ENCODE measurements at regions not wholly inside any gene's neighbourhood (a gene's known extent, or its start where the extent isn't known, plus 50 kb on each side); places are given as distances from the start of the nearest gene placed in this dataset.
"Not testable (repeated sequence)": the region's sequence is repeated elsewhere in the genome, so short reads cannot be mapped to it uniquely, and the experiment has no call there.

- intact Hi-C loops (cut with micrococcal nuclease): no loop called here
- Mint-ChIP-seq H3K4me1 (ENCODE audit: low read depth) (no peaks in the 10 kb centered on the region), H3K27me3 (ENCODE audit: insufficient read depth) (peaks cover 10% of the 10 kb centered on the region), H3K9me3 (no peaks in the 10 kb centered on the region), H3K4me3 (no peak overlapping the region), H3K27ac (no peak overlapping the region), H3K36me3 (ENCODE audit: low read depth) (no peaks in the 10 kb centered on the region)
- DNase-seq (ENCODE audit: low spot score): no peak
Observed at GRCh38 chr10:61028861-61029361, 84.9 kb upstream of the RHOBTB1 start.

DNA sequence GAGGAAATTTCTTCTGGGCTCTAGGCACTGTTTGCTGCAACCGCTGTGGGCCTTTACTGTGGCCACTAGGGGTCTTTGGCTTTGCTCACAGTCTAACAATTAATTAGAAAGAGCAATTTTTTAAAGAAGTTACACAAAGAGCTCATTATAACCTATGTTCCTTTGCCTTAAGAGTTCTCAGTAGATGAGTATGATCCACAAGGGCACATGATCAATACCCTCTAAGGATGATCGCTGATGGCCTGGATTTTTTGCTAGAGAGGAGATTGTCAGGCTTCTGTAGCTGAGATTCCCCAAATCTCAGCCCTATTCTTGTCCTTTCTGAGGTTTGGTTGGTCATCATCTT is 80.8 kb upstream of the RHOBTB1 start:
- H3K9me3 Mint-ChIP-seq: no peaks in the 10 kb centered on the region
- DNase-seq (ENCODE audit: low spot score): no peak
- peaks cover 9% of the 10 kb centered on the region for H3K27me3 Mint-ChIP-seq (ENCODE audit: insufficient read depth)
- H3K36me3 Mint-ChIP-seq (ENCODE audit: low read depth): no peaks in the 10 kb centered on the region
- intact Hi-C loops (cut with micrococcal nuclease): no loop called here
- H3K4me1 Mint-ChIP-seq (ENCODE audit: low read depth): no peaks in the 10 kb centered on the region
- no peak overlapping the region for H3K27ac Mint-ChIP-seq
- no peak overlapping the region for H3K4me3 Mint-ChIP-seq

DNA sequence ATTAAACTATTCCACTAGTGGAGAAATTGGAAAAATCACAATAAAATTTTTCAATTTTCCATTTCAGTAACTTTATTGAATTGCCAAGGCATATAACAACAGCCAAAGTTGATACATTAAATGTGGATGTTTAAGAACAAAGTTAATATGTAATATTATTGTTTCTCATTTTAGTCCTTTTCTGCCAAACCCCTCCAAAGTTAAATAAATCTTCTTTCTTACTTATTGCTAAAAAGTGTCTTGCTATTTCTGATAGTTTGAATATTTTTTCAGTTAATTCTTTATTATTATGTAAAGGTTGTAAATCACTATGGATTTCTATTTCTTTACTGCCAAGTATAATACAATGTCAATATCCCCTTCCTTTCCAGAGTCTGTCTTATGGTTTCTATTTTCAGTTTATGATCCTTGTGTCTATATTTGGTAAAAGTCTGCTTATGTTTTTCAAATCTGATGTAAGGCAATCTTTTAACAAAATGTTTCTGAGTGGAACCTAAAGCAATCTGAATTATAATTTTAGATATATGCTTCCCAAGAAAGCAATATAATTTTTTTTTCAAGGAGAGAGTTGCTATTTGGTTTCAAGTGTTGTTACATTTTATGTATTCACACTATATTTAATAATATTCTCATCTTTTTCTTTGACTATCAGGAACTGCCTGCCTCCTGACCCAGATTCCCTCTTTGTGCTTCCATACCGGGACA is 80.3 kb upstream of the RHOBTB1 start:
- Mint-ChIP-seq H3K27ac (no peak overlapping the region), H3K36me3 (ENCODE audit: low read depth) (no peaks in the 10 kb centered on the region), H3K9me3 (no peaks in the 10 kb centered on the region), H3K4me1 (ENCODE audit: low read depth) (no peaks in the 10 kb centered on the region), H3K4me3 (no peak overlapping the region), H3K27me3 (ENCODE audit: insufficient read depth) (peaks cover 8% of the 10 kb centered on the region)
- DNase-seq (ENCODE audit: low spot score): no peak
- intact Hi-C loops (cut with micrococcal nuclease): no loop called here

- intact Hi-C loops (cut with micrococcal nuclease): no loop called here
- no peak overlapping the region for H3K27ac Mint-ChIP-seq
- no peak overlapping the region for H3K4me3 Mint-ChIP-seq
- DNase-seq (ENCODE audit: low spot score): no peak
- H3K9me3 Mint-ChIP-seq: no peaks in the 10 kb centered on the region
- H3K27me3 Mint-ChIP-seq (ENCODE audit: insufficient read depth): peaks cover 7% of the 10 kb centered on the region
- H3K4me1 Mint-ChIP-seq (ENCODE audit: low read depth): no peaks in the 10 kb centered on the region
- H3K36me3 Mint-ChIP-seq (ENCODE audit: low read depth): no peaks in the 10 kb centered on the region
Observed at GRCh38 chr10:61023053-61023452, 79.1 kb upstream of the RHOBTB1 start.

DNA sequence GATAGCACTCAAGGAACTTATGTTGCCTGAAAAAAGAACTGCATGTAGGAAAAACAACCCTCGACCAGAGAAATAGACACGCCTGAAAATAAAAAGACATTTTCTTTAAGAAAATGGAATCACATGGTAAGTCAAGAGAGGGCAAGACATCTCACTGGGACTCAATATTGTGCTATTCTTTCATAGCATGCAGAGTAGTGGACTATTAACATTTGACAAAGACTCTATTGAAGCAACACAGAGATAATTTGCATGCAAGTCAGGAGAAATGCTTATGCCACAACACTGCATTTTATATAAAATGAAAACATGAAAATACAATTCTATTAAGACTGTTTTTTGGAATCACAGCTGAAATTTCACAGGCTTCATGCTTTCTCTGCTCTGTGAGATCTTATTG is 77.9 kb upstream of the RHOBTB1 start:
- Mint-ChIP-seq H3K9me3 (no peaks in the 10 kb centered on the region), H3K36me3 (ENCODE audit: low read depth) (no peaks in the 10 kb centered on the region), H3K27me3 (ENCODE audit: insufficient read depth) (peaks cover 3% of the 10 kb centered on the region), H3K4me3 (no peak overlapping the region), H3K27ac (no peak overlapping the region), H3K4me1 (ENCODE audit: low read depth) (no peaks in the 10 kb centered on the region)
- intact Hi-C loops (cut with micrococcal nuclease): no loop called here
- no peak for DNase-seq (ENCODE audit: low spot score)

GRCh38 chr10:61020420-61021158 is 76.6 kb upstream of the RHOBTB1 start:
- no peak overlapping the region for H3K4me3 Mint-ChIP-seq
- H3K4me1 Mint-ChIP-seq (ENCODE audit: low read depth): no peaks in the 10 kb centered on the region
- no peak for DNase-seq (ENCODE audit: low spot score)
- intact Hi-C loops (cut with micrococcal nuclease): no loop called here
- no peaks in the 10 kb centered on the region for H3K36me3 Mint-ChIP-seq (ENCODE audit: low read depth)
- peaks cover 3% of the 10 kb centered on the region for H3K27me3 Mint-ChIP-seq (ENCODE audit: insufficient read depth)
- H3K27ac Mint-ChIP-seq: no peak overlapping the region
- no peaks in the 10 kb centered on the region for H3K9me3 Mint-ChIP-seq

DNA sequence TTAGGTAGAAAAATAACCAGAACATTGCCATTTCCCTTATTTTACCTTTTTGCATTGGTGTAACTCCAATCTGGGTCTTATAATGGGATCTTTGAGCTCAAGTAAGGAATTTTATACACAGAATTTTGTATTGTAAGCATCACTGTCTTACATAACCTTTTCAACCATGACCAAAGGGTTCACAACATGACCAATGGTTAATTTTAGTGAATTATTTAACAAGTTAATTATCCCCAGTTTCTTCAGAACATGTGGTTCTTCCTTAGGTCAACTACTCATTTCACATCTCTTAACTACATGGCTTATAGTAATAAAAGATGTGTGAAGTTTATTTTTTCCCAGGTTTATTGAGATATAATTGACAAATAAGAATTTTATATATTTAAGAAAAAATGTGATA is 74.2 kb upstream of the RHOBTB1 start:
- no peak for DNase-seq (ENCODE audit: low spot score)
- intact Hi-C loops (cut with micrococcal nuclease): no loop called here
- Mint-ChIP-seq H3K4me3 (no peak overlapping the region), H3K27me3 (ENCODE audit: insufficient read depth) (peaks cover 1% of the 10 kb centered on the region), H3K36me3 (ENCODE audit: low read depth) (no peaks in the 10 kb centered on the region), H3K9me3 (no peaks in the 10 kb centered on the region), H3K27ac (no peak overlapping the region), H3K4me1 (ENCODE audit: low read depth) (no peaks in the 10 kb centered on the region)

- Mint-ChIP-seq H3K27ac (no peak overlapping the region), H3K27me3 (ENCODE audit: insufficient read depth) (peaks cover 2% of the 10 kb centered on the region), H3K36me3 (ENCODE audit: low read depth) (no peaks in the 10 kb centered on the region), H3K9me3 (no peaks in the 10 kb centered on the region), H3K4me1 (ENCODE audit: low read depth) (no peaks in the 10 kb centered on the region), H3K4me3 (no peak overlapping the region)
- intact Hi-C loops (cut with micrococcal nuclease): no loop called here
- DNase-seq (ENCODE audit: low spot score): no peak
Observed at GRCh38 chr10:61016630-61017029, 72.6 kb upstream of the RHOBTB1 start.

DNA sequence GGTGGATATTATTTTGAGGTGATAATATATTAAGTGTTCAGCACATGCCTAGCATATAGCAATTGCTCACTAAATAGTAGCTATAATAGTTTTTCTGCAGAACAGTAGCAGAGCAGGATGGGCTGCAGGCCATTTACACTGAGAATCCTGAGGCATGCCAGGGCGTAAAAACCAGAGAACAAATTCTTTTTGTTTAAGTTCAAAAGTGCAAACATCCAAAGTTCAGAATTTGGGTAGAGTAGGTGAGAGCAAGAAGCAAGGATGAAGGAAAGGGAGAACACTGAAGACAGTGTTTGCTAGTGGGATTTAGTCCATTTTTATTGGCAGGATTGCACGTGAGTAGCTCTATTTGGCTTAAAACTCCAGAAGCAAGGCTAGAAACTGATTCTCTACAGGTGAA is 72.0 kb upstream of the RHOBTB1 start:
- intact Hi-C loops (cut with micrococcal nuclease): no loop called here
- H3K27ac Mint-ChIP-seq: no peak overlapping the region
- H3K27me3 Mint-ChIP-seq (ENCODE audit: insufficient read depth): peaks cover 3% of the 10 kb centered on the region
- no peaks in the 10 kb centered on the region for H3K4me1 Mint-ChIP-seq (ENCODE audit: low read depth)
- no peaks in the 10 kb centered on the region for H3K9me3 Mint-ChIP-seq
- H3K36me3 Mint-ChIP-seq (ENCODE audit: low read depth): no peaks in the 10 kb centered on the region
- no peak overlapping the region for H3K4me3 Mint-ChIP-seq
- DNase-seq (ENCODE audit: low spot score): no peak

GRCh38 chr10:61010863-61011262 is 66.9 kb upstream of the RHOBTB1 start:
- Mint-ChIP-seq H3K27me3 (ENCODE audit: insufficient read depth) (peaks cover 13% of the 10 kb centered on the region), H3K36me3 (ENCODE audit: low read depth) (no peaks in the 10 kb centered on the region), H3K9me3 (no peaks in the 10 kb centered on the region), H3K4me1 (ENCODE audit: low read depth) (no peaks in the 10 kb centered on the region), H3K4me3 (no peak overlapping the region), H3K27ac (no peak overlapping the region)
- no peak for DNase-seq (ENCODE audit: low spot score)
- intact Hi-C loops (cut with micrococcal nuclease): no loop called here

- H3K9me3 Mint-ChIP-seq; H3K4me3 Mint-ChIP-seq; intact Hi-C loops (cut with micrococcal nuclease); H3K36me3 Mint-ChIP-seq (ENCODE audit: low read depth); H3K4me1 Mint-ChIP-seq (ENCODE audit: low read depth); H3K27ac Mint-ChIP-seq; DNase-seq (ENCODE audit: low spot score): not testable (repeated sequence)
- peaks cover 64% of the 10 kb centered on the region for H3K27me3 Mint-ChIP-seq (ENCODE audit: insufficient read depth)
Observed at GRCh38 chr10:61003069-61003468, 59.1 kb upstream of the RHOBTB1 start.

DNA sequence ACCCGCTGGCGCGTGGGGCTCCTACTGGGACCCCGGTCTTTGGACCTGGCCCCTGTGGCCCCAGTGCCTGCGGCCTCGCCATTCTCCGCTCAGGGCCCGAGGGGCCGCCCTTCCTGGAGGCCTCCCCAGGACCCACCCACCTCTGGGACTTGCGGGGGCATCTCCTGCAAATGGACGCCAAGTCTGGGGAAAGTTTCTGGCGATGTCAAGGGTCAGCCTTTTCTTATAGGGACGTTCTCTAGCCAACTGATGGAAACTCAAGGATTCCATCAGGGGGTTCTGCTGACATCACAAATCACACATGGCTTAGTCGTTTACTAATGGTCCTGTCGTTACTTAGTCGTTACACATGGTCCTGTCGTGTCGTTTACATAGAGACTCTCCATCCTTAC is 57.7 kb upstream of the RHOBTB1 start:
- peaks cover 61% of the 10 kb centered on the region for H3K27me3 Mint-ChIP-seq (ENCODE audit: insufficient read depth)
- H3K4me3 Mint-ChIP-seq: peak overlapping the region; percentile 23
- no peak overlapping the region for H3K27ac Mint-ChIP-seq
- intact Hi-C loops (cut with micrococcal nuclease): no loop called here
- no peaks in the 10 kb centered on the region for H3K9me3 Mint-ChIP-seq
- H3K36me3 Mint-ChIP-seq (ENCODE audit: low read depth): no peaks in the 10 kb centered on the region
- no peaks in the 10 kb centered on the region for H3K4me1 Mint-ChIP-seq (ENCODE audit: low read depth)
- DNase-seq (ENCODE audit: low spot score): no peak

- no peak for DNase-seq (ENCODE audit: low spot score)
- H3K4me3 Mint-ChIP-seq: no peak overlapping the region
- no peaks in the 10 kb centered on the region for H3K36me3 Mint-ChIP-seq (ENCODE audit: low read depth)
- no peak overlapping the region for H3K27ac Mint-ChIP-seq
- intact Hi-C loops (cut with micrococcal nuclease): no loop called here
- H3K9me3 Mint-ChIP-seq: no peaks in the 10 kb centered on the region
- no peaks in the 10 kb centered on the region for H3K4me1 Mint-ChIP-seq (ENCODE audit: low read depth)
- H3K27me3 Mint-ChIP-seq (ENCODE audit: insufficient read depth): peaks cover 56% of the 10 kb centered on the region
Observed at GRCh38 chr10:61000769-61001730, 57.1 kb upstream of the RHOBTB1 start.
